ENCODE measurements at regions not wholly inside any gene's neighbourhood (a gene's known extent, or its start where the extent isn't known, plus 50 kb on each side); places are given as distances from the start of the nearest gene placed in this dataset.

- FAIRE-seq, result no peak
Observed at GRCh38 chr2:172350839-172351479, 76.4 kb upstream of the ITGA6 start.

GRCh38 chr2:172351586-172351985 is 75.8 kb upstream of the ITGA6 start:
- FAIRE-seq (no peak), DNase-seq (ENCODE audit: insufficient read length, low spot score) (no peak)

More at GRCh38 chr2:172350839-172351479, 76.4 kb upstream of the ITGA6 start:
- no peak for DNase-seq (ENCODE audit: insufficient read length, low spot score)

- FAIRE-seq (no peak), DNase-seq (ENCODE audit: insufficient read length, low spot score) (no peak)
Observed at GRCh38 chr2:172354347-172354746, 73.0 kb upstream of the ITGA6 start.

DNA sequence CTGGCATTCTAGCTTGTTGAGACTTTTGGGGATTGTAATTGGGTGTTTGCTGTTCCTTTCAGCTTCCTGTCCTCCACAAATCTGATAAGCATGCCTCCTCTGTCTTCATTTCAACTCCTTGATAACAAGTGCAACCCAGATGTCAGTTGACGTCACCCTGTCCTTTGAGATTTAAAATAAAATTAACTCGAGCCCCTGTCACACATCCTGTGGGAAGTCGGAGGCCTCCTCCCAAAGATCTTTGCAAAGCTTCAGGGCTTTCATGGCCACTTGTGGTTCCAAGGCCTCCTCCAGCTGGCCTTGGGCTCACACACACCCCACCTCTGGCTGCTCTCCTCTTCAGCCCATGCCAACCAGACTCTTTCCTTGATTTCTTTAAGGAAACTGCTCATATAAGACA is 69.9 kb upstream of the ITGA6 start:
- DNase-seq (ENCODE audit: insufficient read length, low spot score), result no peak
- no peak for FAIRE-seq

- FAIRE-seq, result no peak
- no peak for DNase-seq (ENCODE audit: insufficient read length, low spot score)
Observed at GRCh38 chr2:172358691-172359556, 68.5 kb upstream of the ITGA6 start.

GRCh38 chr2:172361360-172361759 is 66.0 kb upstream of the ITGA6 start:
- no peak for FAIRE-seq
- no peak for DNase-seq (ENCODE audit: insufficient read length, low spot score)

- DNase-seq (ENCODE audit: insufficient read length, low spot score) (no peak), FAIRE-seq (no peak)
Observed at GRCh38 chr2:172361840-172362239, 65.5 kb upstream of the ITGA6 start.

- no peak for FAIRE-seq
Observed at GRCh38 chr2:172364261-172364660, 63.1 kb upstream of the ITGA6 start.

GRCh38 chr2:172366596-172367150 is 60.7 kb upstream of the ITGA6 start:
- FAIRE-seq (no peak), DNase-seq (ENCODE audit: insufficient read length, low spot score) (no peak)

More at GRCh38 chr2:172364261-172364660, 63.1 kb upstream of the ITGA6 start:
- DNase-seq (ENCODE audit: insufficient read length, low spot score), result no peak

DNA sequence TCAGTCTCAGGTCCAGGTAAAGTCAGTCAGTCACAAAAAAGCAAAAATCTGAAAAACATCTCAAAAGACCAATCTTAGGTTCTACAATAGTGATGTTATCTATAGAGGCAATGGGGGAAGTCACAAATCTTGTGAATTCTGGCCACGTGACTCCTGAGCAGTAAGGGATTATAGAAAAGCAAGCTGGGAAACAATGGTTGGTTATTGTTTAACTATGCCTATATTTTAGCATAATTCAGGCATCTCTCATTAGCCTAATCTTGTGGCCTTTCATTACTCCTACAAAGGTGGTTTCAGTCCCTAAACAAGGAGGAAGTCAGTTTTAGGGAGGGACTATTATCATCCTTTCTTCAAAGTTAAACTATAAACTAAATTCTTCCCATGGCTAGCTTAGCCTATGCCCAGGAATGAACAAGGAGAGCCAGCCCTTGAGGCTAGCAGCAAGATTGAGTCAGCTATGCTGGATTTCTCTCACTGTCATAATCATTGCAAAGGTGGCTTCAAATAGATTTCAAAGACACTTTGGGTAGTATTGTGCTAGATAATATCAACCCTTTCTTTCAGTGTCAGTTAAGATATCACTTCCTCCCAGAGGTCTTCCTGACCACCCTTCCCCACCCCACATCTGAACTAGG is 56.4 kb upstream of the ITGA6 start:
- FAIRE-seq, result no peak

GRCh38 chr2:172372436-172372835 is 55.0 kb upstream of the ITGA6 start:
- FAIRE-seq (no peak), DNase-seq (ENCODE audit: insufficient read length, low spot score) (no peak)

More for the DNA sequence above, 56.4 kb upstream of the ITGA6 start:
- DNase-seq (ENCODE audit: insufficient read length, low spot score), result no peak

- FAIRE-seq, result no peak
- no peak for DNase-seq (ENCODE audit: insufficient read length, low spot score)
Observed at GRCh38 chr2:172373076-172373475, 54.3 kb upstream of the ITGA6 start.

GRCh38 chr2:172373766-172374165 is 53.6 kb upstream of the ITGA6 start:
- FAIRE-seq, result no peak
- DNase-seq (ENCODE audit: insufficient read length, low spot score), result no peak

DNA sequence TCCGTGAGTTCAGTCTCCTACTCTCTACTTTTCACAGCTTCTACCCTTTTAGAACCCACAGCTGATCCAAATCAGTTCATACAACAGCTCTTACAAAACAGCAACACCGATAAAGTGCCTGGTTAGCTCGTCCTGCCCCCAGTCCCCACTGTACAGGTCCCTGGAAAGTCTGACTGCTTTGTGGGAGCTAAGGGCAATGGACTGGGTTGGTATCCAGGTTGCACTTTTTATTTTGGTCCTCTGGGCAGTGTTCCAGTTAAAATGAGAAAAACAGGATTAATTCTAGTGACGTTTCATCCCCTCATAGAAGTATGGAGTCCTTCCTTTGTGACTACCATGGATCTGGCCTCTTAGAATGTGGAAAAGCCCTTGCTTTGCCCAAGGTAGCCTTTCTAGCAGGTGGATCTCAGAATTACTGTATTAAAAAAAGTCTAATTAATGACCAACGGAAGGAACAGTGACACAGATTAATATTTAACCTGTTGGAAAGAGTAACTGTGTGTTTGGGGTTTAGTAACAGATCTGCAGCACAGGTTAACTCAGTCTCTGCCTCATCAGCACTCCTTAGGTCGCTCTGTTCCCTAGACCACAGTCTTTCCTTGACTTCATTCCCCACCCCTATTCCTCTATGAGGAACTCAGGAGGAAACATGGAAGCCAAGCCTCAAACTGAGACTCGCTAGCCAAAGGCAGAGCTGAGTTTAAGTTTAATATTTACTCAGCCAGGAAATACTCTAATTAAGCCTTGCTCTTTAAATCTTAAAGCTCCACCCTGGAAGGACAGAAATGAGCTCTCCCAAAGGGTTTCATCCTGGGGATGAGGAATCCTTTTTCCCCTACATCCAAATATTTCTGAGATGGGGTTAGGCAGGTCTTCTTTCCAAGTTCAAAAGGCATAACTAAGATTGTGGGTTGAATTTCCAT is 52.8 kb upstream of the ITGA6 start:
- FAIRE-seq, result no peak

DNA sequence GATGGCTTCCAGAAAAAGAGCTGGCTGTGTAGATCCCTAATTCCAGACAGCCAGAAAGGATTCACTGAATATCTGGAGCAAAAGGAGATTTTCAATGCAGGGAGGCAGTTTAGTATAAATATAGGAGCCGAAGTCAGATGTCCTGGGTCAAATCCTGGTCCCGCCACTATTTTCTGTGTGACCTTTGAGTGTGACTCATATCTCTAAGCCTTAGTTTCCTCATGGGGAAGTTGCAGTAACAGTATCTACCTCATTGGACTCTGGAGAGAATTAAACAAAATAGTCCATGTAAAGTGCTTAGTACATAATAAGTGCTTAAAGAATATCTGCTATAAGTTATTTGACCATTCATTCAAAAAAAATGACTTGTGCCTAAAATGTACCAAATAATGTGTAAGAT is 52.1 kb upstream of the ITGA6 start:
- no peak for DNase-seq (ENCODE audit: insufficient read length, low spot score)
- FAIRE-seq, result no peak

More for the DNA sequence above, 52.8 kb upstream of the ITGA6 start:
- DNase-seq (ENCODE audit: insufficient read length, low spot score), result no peak

GRCh38 chr2:172376016-172376415 is 51.4 kb upstream of the ITGA6 start:
- FAIRE-seq (no peak), DNase-seq (ENCODE audit: insufficient read length, low spot score) (no peak)

DNA sequence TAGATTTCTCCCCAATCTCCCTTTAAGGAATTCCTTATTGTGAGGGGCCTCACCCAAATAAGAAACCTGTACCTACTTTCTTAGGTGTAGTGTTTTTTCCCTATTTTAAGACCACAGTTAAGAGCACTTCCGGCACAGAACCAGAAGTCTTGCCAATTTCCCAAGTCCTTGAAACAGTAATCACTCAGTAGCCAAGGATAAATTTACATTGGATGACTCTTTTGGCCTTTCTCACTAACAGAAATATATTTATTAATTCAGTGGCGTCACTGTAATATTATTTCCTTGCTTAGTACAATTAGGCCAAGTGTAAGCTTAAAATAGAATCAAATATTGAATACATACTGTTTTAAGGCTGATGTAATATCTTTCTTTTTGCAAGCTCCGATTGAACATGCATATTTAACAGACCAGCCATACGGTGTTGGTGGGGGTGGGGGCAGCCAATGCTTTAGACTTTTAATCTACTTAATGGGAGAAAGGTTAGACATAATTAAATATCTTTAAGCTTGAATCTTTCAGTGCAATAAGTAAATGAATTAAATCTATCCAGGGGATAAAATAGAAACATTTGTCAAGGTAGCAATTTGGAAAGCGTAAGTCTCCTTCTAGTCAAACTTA is 50.8 kb upstream of the ITGA6 start:
- DNase-seq (ENCODE audit: insufficient read length, low spot score) (no peak), FAIRE-seq (no peak)

GRCh38 chr2:172377408-172377807 is 50.0 kb upstream of the ITGA6 start:
- DNase-seq (ENCODE audit: insufficient read length, low spot score), result no peak
- no peak for FAIRE-seq
